Peyer's patch (tissue), 4 donors: ENCODE measurements at regions not wholly inside any gene's neighbourhood (a gene's known extent, or its start where the extent isn't known, plus 50 kb on each side); places are given as distances from the start of the nearest gene placed in this dataset.

Experiments used
- POLR2A ChIP-seq, 2 donors: fragments of 450-650 bp; IDR thresholded peaks; one replicate each; pipeline ENCODE4 v1.5.1; 2017; ENCODE audit warnings: antibody characterized with exemption in 2 of 2, mild to moderate bottlenecking in 2 of 2, moderate library complexity in 2 of 2
- TF ChIP-seq, protein P1 (sequence below), 6 experiments: fragments of 450-650 bp in 4 of 6; fragments of 200-600 bp in 2 of 6; sonication (generic) in 1 of 6; IDR thresholded peaks; one replicate each; pipeline ENCODE4 v1.5.1; 2017 to 2019; ENCODE audit warnings: antibody characterized with exemption in 6 of 6, mild to moderate bottlenecking in 3 of 6, moderate library complexity in 1 of 6

DNA sequence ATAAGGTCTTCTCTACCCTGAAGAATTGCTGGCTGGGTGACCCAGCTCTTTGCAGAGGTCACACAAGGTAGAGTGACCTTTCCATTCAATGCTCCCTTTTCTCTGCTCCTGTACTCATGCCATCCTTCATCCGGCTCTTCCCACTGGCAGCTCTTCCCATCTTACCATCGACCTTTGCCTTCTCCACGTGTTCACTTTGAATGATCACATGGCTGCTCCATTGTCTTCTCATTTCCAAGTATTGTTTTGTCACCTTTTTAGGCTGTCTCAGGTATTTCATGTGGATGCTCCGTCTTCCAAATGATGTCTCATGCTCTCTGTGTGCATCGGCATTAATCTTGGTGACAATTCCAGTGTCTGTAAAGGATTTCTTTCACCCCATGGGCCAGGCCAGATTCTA is 76.6 kb upstream of the ONECUT1 start:
- TF ChIP-seq POLR2A (IDR thresholded peaks at IDR 0.05) = no peak
- TF ChIP-seq, protein P1, sequence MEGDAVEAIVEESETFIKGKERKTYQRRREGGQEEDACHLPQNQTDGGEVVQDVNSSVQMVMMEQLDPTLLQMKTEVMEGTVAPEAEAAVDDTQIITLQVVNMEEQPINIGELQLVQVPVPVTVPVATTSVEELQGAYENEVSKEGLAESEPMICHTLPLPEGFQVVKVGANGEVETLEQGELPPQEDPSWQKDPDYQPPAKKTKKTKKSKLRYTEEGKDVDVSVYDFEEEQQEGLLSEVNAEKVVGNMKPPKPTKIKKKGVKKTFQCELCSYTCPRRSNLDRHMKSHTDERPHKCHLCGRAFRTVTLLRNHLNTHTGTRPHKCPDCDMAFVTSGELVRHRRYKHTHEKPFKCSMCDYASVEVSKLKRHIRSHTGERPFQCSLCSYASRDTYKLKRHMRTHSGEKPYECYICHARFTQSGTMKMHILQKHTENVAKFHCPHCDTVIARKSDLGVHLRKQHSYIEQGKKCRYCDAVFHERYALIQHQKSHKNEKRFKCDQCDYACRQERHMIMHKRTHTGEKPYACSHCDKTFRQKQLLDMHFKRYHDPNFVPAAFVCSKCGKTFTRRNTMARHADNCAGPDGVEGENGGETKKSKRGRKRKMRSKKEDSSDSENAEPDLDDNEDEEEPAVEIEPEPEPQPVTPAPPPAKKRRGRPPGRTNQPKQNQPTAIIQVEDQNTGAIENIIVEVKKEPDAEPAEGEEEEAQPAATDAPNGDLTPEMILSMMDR (IDR thresholded peaks at IDR 0.05) = no peak
